ENCODE measurements at regions not wholly inside any gene's neighbourhood (a gene's known extent, or its start where the extent isn't known, plus 50 kb on each side); places are given as distances from the start of the nearest gene placed in this dataset.
"Not testable (repeated sequence)": the region's sequence is repeated elsewhere in the genome, so short reads cannot be mapped to it uniquely, and the experiment has no call there.

DNA sequence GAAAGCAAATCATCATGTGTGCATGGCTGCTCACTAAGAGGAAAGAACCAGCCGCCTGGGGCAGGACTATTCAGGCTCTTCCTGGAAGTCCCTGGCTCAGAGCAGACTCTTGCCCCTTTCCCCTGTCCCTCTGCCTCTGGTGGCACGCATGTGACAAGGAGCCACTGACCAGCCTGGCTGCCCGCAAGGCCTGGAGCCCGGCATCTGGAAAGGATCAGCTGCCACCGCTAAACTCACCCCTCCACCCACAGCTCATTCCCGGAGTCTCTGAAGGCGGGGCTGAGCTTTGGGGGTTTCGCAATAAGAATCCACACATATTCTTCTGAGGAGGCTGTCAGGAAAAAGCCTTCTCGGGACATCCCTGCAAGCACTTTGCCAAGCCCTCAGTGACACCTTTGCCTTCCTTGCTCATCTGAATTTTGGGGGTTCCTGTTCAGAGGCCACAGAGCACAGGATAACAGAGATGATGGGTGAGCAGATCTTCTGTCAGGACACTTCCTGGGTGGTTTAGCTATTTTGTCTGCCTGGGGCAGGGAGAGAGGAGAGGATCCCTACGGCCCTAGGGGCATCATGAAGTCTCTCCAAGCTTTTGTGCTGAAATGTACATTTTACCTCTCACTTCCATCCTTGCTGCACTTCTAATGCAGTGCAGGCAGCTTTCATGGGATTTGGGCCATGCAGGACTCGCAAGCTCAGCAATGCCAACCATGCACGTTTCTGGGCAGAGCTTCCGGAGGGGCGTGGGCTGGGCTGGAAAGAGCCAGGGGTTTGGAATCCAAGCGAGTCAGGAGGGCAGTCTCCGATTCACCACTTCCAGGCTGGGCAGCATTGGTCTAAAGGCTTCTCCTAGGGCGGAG, 124.8 kb upstream of the MAP1LC3B2 start:
- peak; percentile 95 for FAIRE-seq

DNA sequence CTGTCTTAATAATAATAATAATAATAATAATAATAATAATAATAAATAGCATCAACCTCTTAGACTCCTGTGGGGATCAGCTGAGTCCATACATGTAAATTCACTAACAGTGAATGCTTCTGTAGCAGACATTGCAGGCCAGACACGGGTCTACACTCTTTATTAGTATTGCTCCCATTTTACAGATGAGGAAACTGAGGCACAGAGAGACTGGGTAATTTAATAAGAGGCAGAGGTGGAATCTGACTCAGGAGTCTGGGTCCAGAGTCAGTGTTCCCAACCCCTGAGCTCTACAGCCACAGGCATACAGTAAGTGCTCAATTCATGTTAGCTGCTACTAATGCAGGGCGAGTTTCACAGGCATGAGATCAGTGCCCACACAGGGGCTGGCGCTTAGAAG, 123.2 kb upstream of the MAP1LC3B2 start:
- no peak for FAIRE-seq

DNA sequence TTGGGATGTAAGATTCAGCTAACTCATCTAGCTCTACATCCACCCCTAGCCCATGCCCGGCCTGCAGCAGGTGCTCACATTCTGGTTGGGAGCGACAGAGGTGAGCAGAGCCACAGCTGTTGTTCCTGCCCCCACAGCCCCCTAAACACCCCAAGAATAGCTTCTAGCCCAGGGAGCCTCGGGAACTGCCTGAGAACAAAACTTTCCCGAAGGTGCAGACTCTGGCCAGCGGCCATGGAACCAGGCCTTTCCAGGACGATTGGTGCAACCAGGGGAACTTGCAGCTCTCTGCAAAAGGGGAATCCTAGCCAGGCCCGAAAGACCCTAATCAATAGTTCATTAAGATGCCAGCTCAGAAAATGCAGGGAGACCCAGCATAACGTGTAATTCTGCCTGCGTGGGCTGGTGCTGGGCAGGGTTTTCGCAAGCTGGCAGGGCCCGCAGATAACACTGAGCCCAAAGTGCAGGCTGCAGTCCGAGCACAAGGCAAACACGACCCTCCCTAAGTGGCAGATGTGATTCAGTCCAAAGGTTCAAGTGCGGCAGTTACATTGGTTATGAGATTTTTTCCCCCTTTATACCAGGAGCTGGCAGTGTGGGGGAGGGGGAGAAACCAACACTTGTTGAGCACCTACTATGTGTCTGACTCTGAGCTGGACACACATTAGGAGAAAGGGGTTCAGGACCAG, 122.5 kb upstream of the MAP1LC3B2 start:
- FAIRE-seq = no peak

DNA sequence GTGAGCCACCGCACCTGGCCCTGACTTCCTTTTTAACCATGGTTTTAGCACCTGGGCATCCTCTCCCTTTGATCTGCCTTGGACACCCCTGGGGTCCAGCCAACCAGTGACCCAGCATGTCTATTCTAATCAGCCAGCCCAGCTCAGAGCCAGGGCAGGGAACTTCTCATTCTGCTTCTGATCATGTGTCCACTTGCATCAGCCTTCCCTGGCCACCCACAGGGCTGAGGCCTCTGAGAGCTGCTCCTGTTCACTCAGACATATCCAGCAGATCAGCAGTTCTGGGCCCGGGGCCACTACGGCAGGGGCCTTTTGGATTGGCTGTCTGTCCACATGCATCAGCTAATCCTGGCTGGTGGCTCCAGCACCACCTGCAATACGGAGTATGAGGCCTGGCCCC, 117.9 kb upstream of the MAP1LC3B2 start:
- FAIRE-seq = no peak

DNA sequence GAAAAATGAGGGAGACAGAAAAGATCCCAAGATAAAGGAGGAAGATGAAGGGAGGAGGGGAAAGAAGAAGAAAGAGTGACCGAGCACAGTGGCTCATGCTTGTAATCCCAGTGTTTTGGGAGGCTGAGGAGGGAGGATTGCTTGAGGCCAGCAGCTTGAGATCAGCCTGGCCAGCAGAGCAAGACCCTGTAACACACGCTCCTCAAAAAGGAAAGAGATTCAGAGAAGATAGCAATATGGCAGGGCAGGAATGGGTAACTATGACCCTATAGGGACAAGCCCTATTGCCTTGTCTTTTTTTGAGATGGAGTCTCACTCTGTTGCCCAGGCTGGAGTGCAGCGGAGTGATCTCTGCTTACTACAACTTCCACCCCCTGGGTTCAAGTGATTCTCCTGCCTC, 116.9 kb upstream of the MAP1LC3B2 start:
- FAIRE-seq = no peak

DNA sequence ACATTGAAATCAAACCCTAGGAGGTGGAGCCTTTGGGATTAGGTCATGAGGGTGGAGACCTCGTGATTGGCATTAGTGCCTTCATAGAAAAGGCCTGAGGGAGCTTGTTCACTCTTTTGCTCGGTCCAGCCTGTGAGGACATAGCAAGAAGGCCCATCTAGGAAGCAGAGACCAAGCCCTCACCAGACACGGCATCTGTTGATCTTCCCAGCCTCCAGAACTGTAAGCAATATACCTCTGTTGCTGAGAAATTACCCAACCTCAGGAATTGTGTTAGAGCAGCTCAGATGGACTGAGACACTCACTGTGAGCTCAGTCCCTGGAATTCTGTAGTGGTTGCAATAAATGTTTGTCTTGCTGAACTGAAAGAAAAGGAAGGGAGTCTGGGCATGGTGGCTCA, 116.2 kb upstream of the MAP1LC3B2 start:
- FAIRE-seq = no peak

DNA sequence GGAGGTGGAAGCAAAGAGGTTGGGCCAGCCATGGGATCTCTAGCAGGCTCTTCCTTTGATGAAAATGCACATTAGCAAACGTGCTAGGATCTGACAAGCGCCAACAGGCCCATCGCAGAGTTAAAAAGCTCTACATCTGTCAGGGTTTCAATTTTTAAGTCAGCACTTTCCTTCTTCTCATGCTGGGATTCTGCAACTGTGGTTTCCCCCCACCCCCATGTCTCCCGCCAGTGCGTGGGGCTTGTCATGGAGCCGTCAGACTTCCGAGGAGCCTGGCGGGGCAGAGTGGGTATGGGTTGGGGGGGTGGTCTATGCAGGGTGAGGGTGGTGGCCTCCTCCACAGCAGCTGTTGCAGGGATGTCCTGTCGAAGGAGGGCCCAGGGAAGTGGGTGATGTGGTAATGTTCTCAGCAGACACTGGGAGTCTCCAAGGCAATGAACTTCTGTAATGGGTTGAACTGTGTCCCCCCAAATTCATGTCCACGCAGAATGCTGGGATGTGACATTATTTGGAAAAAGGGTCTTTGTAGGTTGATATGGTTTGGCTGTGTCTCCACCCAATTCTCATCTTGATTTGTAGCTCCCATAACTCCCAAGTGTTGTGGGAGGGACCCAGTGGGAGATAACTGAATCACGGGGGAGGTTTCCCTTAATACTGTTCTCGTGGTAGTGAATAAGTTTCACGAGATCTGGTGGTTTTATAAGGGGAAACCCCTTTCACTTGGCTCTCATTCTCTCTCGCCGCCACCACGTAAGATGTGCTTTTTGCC, 115.2 kb upstream of the MAP1LC3B2 start:
- FAIRE-seq = no peak

DNA sequence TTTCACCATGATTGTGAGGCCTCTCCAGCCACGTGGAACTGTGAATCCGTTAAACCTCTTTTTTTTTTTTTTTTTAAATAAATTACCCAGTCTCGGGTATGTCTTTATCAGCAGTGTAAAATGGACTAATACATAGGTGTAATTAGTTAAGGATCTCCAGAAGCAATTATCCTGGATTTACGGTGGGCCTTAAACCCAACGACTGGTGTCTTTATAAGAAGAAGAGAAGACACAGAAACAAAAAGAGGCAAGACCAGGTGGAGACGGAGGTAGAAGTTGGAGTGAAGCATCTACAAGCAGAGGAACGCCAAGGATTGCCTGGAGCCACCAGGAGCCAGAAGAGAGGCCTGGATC, 114.6 kb upstream of the MAP1LC3B2 start:
- no peak for FAIRE-seq

DNA sequence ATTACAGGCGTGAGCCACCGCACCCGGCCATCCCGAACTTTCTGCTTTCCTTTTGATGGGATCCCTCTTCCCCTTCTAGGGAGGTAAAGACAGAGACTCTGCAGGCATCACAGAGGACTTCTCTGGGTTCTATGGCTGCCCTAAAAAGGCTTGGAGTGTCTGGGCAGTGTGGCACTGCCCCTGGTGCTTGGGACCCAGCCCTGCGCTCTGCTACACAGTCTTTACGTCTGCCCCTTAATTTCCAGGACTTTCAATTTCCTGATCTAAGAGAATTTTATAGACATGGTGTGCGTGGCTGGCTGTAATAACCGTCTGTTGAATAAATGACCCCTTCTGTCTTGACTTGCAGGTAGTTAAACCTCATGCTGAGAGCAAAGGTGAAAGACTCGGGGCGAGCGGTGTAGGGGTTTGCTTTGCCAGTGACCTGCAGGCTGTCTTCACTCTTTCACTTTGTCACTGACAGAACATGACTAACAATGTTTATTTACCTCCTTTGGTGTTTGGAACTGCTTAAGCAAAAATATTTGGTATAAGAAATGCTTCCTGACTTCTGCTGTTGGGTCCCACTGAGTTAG, 110.9 kb upstream of the MAP1LC3B2 start:
- no peak for FAIRE-seq

DNA sequence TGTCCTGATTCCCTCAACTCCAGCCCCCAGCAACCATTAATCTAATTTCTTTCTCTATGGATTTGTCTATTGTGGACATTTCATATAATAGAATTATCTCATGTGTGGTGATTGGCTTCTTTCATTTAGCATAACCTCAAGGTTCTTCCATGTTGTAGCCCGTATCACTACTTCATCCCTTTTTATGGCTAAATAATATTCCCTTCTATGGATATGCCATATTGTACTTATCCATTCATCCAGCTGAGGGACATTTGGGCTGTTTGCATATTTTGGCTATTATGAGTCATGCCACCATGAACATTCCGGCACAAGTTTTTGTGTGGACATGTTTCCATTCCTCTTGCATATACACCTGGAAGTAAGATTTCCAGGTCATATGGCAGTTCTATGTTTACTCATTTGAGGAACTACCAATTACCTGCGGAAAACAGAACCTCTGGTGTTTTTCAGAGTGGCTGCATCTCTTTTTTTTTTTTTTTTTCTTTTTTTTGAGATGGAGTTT, 108.7 kb upstream of the MAP1LC3B2 start:
- no peak for FAIRE-seq

DNA sequence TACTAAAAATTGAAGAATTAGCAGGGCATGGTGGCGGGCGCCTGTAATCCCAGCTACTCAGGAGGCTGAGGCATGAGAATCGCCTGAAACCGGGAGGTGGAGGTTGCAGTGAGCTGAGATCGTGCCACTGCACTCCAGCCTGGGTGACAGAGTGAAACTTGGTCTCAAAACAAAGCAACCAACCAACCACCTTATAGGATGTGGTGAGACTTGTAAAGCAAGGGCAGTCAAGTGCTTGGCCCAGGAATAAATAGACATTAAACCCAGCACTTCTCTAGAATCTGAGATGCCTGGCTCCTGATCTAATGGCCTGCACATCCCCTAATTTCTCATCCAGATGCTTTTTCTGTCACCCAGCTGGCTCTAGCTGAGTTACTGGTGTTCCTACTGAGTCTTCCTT, 106.2 kb upstream of the MAP1LC3B2 start:
- not testable (repeated sequence) for FAIRE-seq

DNA sequence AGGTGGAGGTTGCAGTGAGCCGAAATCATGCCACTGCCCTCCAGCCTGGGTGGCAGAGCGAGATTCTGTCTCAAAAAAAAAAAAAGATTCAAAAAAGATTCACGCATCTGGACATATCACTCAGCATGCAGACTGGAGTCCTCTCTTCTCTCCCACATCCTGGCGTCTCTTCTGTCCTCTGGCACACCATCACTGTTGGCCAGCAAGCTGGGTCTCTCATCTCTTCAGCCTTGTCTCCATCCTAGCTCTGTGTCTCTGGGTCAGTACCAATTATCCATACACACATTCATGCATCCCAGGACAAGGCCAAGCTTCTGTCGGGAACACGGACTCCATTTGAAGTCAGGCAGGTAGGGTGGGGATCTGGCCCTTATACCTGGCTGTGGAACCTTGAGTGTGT, 105.5 kb upstream of the MAP1LC3B2 start:
- no peak for FAIRE-seq

DNA sequence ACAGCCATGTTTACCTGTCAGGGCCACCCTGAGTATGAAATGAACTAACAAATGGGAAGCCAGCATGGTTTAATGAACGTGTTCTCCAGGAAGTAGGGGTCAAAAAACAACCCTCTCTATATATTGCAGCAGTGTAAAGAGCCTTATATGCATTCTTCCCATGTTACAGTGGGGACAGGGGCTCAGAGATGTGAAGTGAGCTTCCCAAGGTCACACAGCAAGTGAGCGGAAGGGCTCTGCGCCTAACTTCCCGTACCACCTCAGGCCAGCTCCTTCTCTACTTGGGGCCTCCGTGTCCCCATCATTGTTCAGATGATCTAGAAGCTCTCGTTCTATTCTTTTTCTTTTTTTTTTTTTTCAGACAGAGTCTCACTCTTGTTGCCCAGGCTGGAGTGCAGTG, 105.1 kb upstream of the MAP1LC3B2 start:
- no peak for FAIRE-seq

DNA sequence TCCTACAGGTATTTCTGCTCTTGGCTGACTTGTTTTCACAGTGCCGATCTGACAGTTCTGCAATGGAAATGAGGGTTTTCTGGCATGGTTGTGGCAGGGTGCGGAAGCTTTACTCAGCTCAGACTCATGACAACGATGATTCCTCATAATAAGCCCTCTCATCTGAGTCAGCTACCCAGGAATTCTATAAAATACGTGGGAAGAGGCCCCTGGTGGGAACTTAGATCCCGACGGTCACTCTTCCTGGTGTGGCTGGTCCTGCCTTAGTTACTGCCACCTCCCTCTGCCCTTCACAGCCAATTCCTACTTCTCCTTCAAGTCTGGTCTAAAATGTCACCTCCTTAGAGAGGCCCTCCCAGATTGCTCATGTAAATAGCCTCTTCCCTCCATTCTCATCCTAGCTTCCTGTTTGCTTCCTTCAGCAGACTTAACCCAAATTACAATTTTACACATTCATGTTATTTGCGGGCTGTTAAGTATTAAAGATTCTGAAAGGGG, 104.2 kb upstream of the MAP1LC3B2 start:
- FAIRE-seq = peak; percentile 95

DNA sequence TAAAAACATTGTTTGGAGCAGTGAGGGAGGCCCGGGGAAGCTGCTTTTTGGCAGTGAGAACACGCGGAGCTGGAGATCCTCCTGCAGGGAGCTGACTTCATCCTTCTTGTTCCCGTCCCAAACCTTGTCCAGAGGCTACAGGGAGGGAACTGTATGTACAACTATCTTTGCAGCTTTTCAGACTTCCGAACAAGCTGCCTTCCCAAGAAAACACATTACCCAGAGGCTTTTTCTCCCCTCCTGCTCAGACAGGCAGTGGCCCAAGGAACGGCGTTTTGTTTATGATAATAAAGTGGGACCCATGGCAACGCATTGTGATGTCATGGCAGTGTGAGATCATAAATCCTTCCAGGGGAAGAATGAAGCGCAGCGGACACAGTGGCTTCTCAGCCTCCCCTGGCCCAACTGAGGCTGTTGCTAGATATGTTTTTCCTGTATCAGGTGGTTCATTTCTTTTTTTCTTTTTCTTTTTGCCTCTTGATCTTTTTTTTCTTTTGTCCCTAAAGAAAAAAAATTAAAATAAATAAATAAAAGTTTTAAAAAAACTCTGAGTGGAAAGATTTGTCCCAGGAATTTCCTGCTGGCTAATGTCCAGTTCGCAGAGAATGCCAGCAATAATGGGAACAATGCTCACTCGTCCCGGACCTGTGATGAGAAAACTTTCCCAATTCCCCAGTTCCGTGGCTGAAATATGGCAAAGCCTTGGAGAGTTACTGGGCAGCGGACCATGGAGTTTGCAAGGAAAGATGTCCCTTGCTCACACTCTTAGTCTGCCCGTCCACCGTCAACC, 103.4 kb upstream of the MAP1LC3B2 start:
- peak; percentile 92 for FAIRE-seq

DNA sequence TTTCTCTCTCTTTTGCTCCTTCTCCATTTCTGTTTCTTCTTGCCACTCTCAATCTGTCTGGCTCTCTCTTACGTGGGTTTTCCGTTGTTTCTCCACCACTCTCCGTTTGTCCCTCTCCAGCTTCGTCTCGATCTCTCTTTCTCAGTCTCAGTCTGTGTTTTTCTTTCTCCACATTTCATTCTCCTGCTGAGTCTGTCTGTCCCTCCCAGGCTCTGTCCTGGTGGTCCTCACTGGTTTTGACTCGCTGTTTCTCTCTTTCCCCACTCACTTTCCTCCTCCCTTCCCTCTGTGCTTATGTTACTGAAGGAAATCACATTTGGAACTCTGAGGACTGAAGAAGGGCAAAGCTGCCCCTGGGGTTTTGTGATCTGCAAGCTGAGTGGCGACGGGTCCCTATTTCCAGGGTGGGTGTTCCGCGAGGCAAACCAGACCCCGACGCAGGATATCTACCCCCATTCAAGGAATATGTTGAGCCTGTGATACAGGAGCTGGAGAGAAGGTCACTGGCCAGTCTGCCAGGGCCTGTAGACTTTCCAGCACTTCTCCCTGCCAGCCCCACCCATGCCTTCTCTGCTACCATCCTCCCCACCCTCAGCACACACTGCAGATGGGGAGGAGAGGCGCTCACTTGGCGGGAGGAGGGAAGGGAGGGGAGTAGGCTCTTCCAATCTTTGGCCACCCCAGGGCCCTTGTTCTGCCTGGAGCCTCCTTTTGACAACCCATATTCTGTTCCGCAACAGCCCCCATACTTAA, 102.7 kb upstream of the MAP1LC3B2 start:
- FAIRE-seq = no peak

DNA sequence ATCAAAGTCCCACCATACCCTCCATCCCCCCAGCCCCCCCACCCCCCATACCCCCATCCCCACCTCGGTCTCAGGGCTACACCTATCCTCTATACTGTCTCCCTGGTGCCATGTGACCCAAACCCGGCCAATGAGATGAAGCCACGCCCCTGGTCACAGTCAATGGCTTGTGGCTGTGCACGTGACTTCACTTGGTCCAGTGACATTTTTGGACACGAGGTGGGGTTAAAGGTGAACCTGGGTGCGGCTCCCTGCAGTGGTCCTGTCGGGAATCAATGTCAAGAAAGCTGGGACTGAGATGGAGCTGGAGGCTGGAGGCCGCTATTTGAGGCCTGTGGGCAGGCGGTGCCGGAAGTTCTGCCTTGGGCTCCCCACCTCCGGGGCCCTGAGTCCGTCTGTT, 100.7 kb upstream of the MAP1LC3B2 start:
- FAIRE-seq = no peak

DNA sequence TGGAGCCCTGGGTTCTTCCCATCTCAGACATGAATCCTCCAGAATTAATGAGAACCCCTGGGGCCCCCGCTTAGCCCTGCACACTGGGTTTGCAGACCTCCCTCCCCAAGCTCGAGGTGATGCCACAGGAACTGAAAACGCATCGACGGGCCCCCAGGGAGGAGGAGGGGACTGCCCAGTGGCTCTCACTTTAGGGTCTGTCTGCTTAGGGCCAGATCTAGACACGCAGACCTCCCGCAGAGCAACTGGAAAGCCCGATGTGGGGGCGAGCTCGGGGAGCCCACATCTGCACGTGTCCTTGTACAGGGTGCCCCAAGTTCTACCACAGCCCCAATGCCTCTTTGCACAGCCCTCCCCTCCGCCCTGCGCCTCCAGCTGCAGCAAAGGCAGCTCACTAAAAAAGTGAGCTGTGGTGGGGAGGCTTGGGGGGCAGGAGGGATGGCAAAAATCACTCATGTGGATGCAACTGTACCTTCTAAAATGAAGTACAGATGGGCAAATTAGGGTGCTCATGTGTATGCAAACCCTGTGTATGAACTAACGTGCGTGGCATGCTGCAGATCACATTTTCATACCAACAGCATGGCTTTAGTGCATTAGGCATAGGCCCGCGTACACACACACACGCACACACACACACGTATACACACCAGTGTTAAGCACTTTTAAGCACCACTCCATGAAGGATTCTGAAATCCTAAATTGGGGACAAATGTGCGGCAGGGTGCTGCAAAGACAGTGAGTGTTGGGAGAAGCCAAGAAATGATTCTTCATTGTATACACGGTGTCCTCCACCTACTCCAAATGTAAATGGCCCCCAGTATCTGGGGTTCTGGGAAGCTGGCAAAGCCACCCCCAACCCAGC, 99.9 kb upstream of the MAP1LC3B2 start:
- no peak for FAIRE-seq

DNA sequence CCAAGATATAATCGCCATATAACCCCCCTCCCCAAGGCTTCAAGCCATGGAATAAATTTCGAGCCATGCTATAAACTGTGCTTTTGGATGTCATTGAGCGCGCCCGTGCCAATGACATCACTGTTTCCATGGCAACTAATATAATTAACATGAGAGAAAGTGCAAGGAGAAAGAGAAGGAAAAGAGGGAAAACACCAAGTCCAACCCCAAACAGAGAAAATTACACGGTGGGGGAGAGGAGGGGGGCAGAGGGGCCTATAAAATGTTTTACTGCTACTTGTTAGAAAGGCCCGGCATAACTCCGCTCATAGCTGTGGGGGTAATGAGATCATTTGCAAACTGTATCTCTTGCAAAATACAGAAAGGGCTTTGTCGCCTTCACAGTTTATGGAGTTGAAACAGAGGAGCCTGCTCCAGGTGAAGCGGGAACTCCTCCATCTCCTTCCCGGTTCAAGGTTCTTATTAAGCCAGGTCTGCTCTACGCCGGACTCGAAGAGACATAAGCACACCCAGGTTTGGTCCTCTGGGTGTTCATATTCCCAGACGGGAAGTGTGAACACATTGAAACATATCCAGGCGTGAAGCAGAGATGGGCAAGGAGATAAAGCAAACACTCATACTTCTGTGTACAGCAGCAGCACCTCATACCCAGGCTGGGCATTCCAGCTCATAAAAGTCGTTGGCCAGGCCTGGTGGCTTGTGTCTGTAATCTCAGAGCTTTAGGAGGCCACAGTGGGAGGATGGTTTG, 99.1 kb upstream of the MAP1LC3B2 start:
- FAIRE-seq = peak; percentile 37

DNA sequence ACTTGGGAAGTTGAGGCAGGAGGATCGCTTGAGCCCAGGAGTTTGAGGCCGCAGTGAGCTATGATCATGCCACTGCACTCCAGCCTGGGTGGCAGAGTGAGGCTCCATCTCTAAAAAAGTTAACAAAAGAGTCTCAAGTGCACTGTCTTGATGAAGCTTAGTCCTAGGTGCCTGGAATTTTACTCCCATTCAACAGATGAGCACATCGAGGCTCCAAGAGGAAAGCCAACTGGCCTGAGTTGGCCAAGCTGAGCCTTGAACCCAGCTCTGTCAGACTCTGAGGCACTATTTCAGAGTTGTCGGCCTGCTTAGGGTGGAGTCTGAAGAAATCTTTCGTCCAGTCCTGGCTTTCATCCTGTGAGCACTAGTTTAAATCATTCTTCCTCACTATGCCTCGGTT, 98.1 kb upstream of the MAP1LC3B2 start:
- no peak for FAIRE-seq

Measured in G401.6 (cell line).